CD8-positive, alpha-beta memory T cell (primary cell): ENCODE measurements at regions not wholly inside any gene's neighbourhood (a gene's known extent, or its start where the extent isn't known, plus 50 kb on each side); places are given as distances from the start of the nearest gene placed in this dataset.

Experiments
- CTCF ChIA-PET: fragments of 350-600 bp; sonication (Branson Sonifier 250); formaldehyde crosslinking; loops from one replicate; lab custom pipeline; 2021; ENCODE audit warnings: antibody characterized with exemption; lab: Charles Lee
- POLR2A ChIA-PET: fragments of 350-600 bp; sonication (Branson Sonifier 250); formaldehyde crosslinking; loops from one replicate; lab custom pipeline; 2021; ENCODE audit warnings: antibody characterized with exemption; lab: Charles Lee
- DNase-seq, 5 donors: peaks; one replicate each; pipeline versions ENCODE4 v3.0.0 to v3.0.0-alpha.2; 2020 to 2022; ENCODE audit warnings: mixed read lengths in 1 of 5
- H3K27ac ChIP-seq: one replicate; pipeline ENCODE4 v1.7.0; 2013; ENCODE audit warnings: low read depth, mild to moderate bottlenecking, low read length, moderate library complexity
- H3K27me3 ChIP-seq: 2 replicates; pipeline ENCODE4 v1.7.0; 2013; ENCODE audit warnings: low read length, mild to moderate bottlenecking; ENCODE audit not compliant: insufficient read depth, poor library complexity, severe bottlenecking
- H3K36me3 ChIP-seq: 2 replicates; pipeline ENCODE4 v1.7.0; 2013; ENCODE audit warnings: mild to moderate bottlenecking, low read length, moderate library complexity; ENCODE audit not compliant: insufficient read depth
- H3K4me1 ChIP-seq: 2 replicates; pipeline ENCODE4 v1.7.0; 2013; ENCODE audit warnings: mild to moderate bottlenecking, low read length, moderate library complexity; ENCODE audit not compliant: insufficient read depth
- H3K4me3 ChIP-seq: 2 replicates; pipeline ENCODE4 v1.7.0; 2013; ENCODE audit warnings: mild to moderate bottlenecking, low read length
- H3K9me3 ChIP-seq: 2 replicates; pipeline ENCODE4 v1.7.0; 2013; ENCODE audit warnings: mild to moderate bottlenecking, low read length
- H3K27ac Mint-ChIP-seq, 8 donors: one replicate each; pipeline ENCODE4 v1.8.0; 2020 to 2021; ENCODE audit warnings: mixed read lengths in 8 of 8, mild to moderate bottlenecking in 6 of 8, inconsistent platforms in 3 of 8, moderate library complexity in 3 of 8
- H3K27me3 Mint-ChIP-seq, 2 donors: one replicate each; pipeline ENCODE4 v1.8.0; 2020 to 2021; ENCODE audit warnings: mixed read lengths in 2 of 2, mild to moderate bottlenecking in 1 of 2, moderate library complexity in 1 of 2
- H3K36me3 Mint-ChIP-seq, 3 donors: one replicate each; pipeline ENCODE4 v1.8.0; 2020 to 2021; ENCODE audit warnings: mixed read lengths in 3 of 3, inconsistent platforms in 1 of 3, mild to moderate bottlenecking in 1 of 3
- H3K4me1 Mint-ChIP-seq, 3 donors: one replicate each; pipeline ENCODE4 v1.8.0; 2020 to 2021; ENCODE audit warnings: mixed read lengths in 3 of 3, inconsistent platforms in 1 of 3, mild to moderate bottlenecking in 1 of 3
- H3K4me3 Mint-ChIP-seq, 7 donors: one replicate each; pipeline ENCODE4 v1.8.0; 2020 to 2021; ENCODE audit warnings: mixed read lengths in 7 of 7, mild to moderate bottlenecking in 6 of 7, moderate library complexity in 4 of 7, inconsistent platforms in 2 of 7
- H3K9me3 Mint-ChIP-seq, 5 donors: one replicate each; pipeline ENCODE4 v1.8.0; 2020 to 2022; ENCODE audit warnings: mixed read lengths in 5 of 5, mild to moderate bottlenecking in 3 of 5, moderate library complexity in 2 of 5, inconsistent platforms in 1 of 5

GRCh38 chr6:105644073-105644489, 241.2 kb upstream of the PREP start:
- Mint-ChIP-seq H3K4me1 (peaks cover 68 to 82% (median 78%) of the 10 kb centered on the region in 3 donors), H3K27me3 (no peaks in the 10 kb centered on the region), H3K36me3 (no peaks in the 10 kb centered on the region), H3K9me3 (no peaks in the 10 kb centered on the region), H3K27ac (peak overlapping the region; percentile 63 to 97 (median 90)), H3K4me3 (peak overlapping the region; percentile 5 to 72 (median 60))
- Histone ChIP-seq H3K9me3 (no peaks in the 10 kb centered on the region), H3K4me1 (peaks cover 58% of the 10 kb centered on the region), H3K4me3 (no peak overlapping the region), H3K27ac (peak overlapping the region; percentile 10), H3K27me3 (no peaks in the 10 kb centered on the region), H3K36me3 (no peaks in the 10 kb centered on the region)
- ChIA-PET POLR2A (interaction anchor here (0.7 kb wide), 1 partner anchor 250 kb away, joined by 3 read pairs; no protein-coding TSS in a partner anchor), CTCF (no interaction called here)
- peak in 1 of 5 donors; percentile 26 for DNase-seq

GRCh38 chr6:105642708-105643107, 239.8 kb upstream of the PREP start:
- no peak for DNase-seq
- Histone ChIP-seq H3K36me3 (no peaks in the 10 kb centered on the region), H3K4me3 (no peak overlapping the region), H3K9me3 (no peaks in the 10 kb centered on the region), H3K4me1 (peaks cover 44% of the 10 kb centered on the region), H3K27me3 (no peaks in the 10 kb centered on the region), H3K27ac (no peak overlapping the region)
- peaks cover 55 to 68% (median 64%) of the 10 kb centered on the region in 3 donors for H3K4me1 Mint-ChIP-seq
- H3K36me3 Mint-ChIP-seq = no peaks in the 10 kb centered on the region
- no peaks in the 10 kb centered on the region for H3K27me3 Mint-ChIP-seq
- POLR2A ChIA-PET = no interaction called here
- no peaks in the 10 kb centered on the region for H3K9me3 Mint-ChIP-seq
- H3K4me3 Mint-ChIP-seq = no peak overlapping the region
- peak overlapping the region in 2 of 8 donors; percentile 4 to 70 for H3K27ac Mint-ChIP-seq
- CTCF ChIA-PET = no interaction called here

- H3K27ac Mint-ChIP-seq = peak overlapping the region in 3 of 8 donors; percentile 31 to 44 (median 39)
- Histone ChIP-seq H3K27me3 (no peaks in the 10 kb centered on the region), H3K27ac (no peak overlapping the region), H3K4me1 (peaks cover 35% of the 10 kb centered on the region), H3K36me3 (no peaks in the 10 kb centered on the region), H3K9me3 (no peaks in the 10 kb centered on the region), H3K4me3 (no peak overlapping the region)
- no peak for DNase-seq
- no peaks in the 10 kb centered on the region for H3K9me3 Mint-ChIP-seq
- no peaks in the 10 kb centered on the region for H3K27me3 Mint-ChIP-seq
- peaks cover 46 to 59% (median 54%) of the 10 kb centered on the region in 3 donors for H3K4me1 Mint-ChIP-seq
- no peak overlapping the region for H3K4me3 Mint-ChIP-seq
- H3K36me3 Mint-ChIP-seq = no peaks in the 10 kb centered on the region
- POLR2A ChIA-PET = no interaction called here
- CTCF ChIA-PET = no interaction called here
Observed at GRCh38 chr6:105641504-105641903, 238.6 kb upstream of the PREP start.

GRCh38 chr6:105639124-105639523, 236.2 kb upstream of the PREP start:
- H3K27ac ChIP-seq = no peak overlapping the region
- POLR2A ChIA-PET = no interaction called here
- no peaks in the 10 kb centered on the region for H3K36me3 ChIP-seq
- Mint-ChIP-seq H3K4me1 (peaks cover 35 to 50% (median 46%) of the 10 kb centered on the region in 3 donors), H3K4me3 (no peak overlapping the region), H3K36me3 (no peaks in the 10 kb centered on the region), H3K27me3 (no peaks in the 10 kb centered on the region), H3K27ac (no peak overlapping the region), H3K9me3 (no peaks in the 10 kb centered on the region)
- H3K27me3 ChIP-seq = no peaks in the 10 kb centered on the region
- H3K4me3 ChIP-seq = no peak overlapping the region
- no peaks in the 10 kb centered on the region for H3K9me3 ChIP-seq
- H3K4me1 ChIP-seq = peaks cover 19% of the 10 kb centered on the region
- CTCF ChIA-PET = no interaction called here
- DNase-seq = no peak

GRCh38 chr6:105633814-105634213, 230.9 kb upstream of the PREP start:
- H3K36me3 ChIP-seq = no peaks in the 10 kb centered on the region
- ChIA-PET POLR2A (no interaction called here), CTCF (no interaction called here)
- H3K27me3 ChIP-seq = no peaks in the 10 kb centered on the region
- no peak overlapping the region for H3K4me3 ChIP-seq
- H3K4me1 ChIP-seq = peaks cover 6% of the 10 kb centered on the region
- Mint-ChIP-seq H3K27ac (peak overlapping the region in 1 of 8 donors; percentile 46), H3K36me3 (peaks cover 0 to 19% (median 1%) of the 10 kb centered on the region in 3 donors), H3K9me3 (peaks cover 0 to 5% (median 0%) of the 10 kb centered on the region in 5 donors), H3K4me1 (peaks cover 14 to 22% (median 17%) of the 10 kb centered on the region in 3 donors), H3K4me3 (no peak overlapping the region), H3K27me3 (peaks cover 0 to 3% of the 10 kb centered on the region in 2 donors)
- no peak overlapping the region for H3K27ac ChIP-seq
- DNase-seq = no peak
- H3K9me3 ChIP-seq = no peaks in the 10 kb centered on the region

- ChIA-PET POLR2A (no interaction called here), CTCF (no interaction called here)
- H3K27me3 ChIP-seq = no peaks in the 10 kb centered on the region
- peaks cover 3% of the 10 kb centered on the region in 2 donors for H3K27me3 Mint-ChIP-seq
- H3K36me3 ChIP-seq = no peaks in the 10 kb centered on the region
- no peak overlapping the region for H3K27ac ChIP-seq
- peak overlapping the region in 3 of 7 donors; percentile 20 to 56 (median 47) for H3K4me3 Mint-ChIP-seq
- H3K9me3 Mint-ChIP-seq = peaks cover 0 to 4% (median 0%) of the 10 kb centered on the region in 5 donors
- H3K4me1 Mint-ChIP-seq = peaks cover 0 to 14% (median 11%) of the 10 kb centered on the region in 3 donors
- no peaks in the 10 kb centered on the region for H3K9me3 ChIP-seq
- H3K27ac Mint-ChIP-seq = peak overlapping the region in 6 of 8 donors; percentile 4 to 86 (median 62)
- no peak for DNase-seq
- no peaks in the 10 kb centered on the region for H3K4me1 ChIP-seq
- H3K36me3 Mint-ChIP-seq = peaks cover 0 to 22% (median 1%) of the 10 kb centered on the region in 3 donors
- H3K4me3 ChIP-seq = no peak overlapping the region
Observed at GRCh38 chr6:105628156-105628860, 225.4 kb upstream of the PREP start.

- Mint-ChIP-seq H3K9me3 (peaks cover 0 to 2% (median 0%) of the 10 kb centered on the region in 5 donors), H3K36me3 (peaks cover 0 to 22% (median 1%) of the 10 kb centered on the region in 3 donors), H3K27ac (no peak overlapping the region), H3K27me3 (peaks cover 3% of the 10 kb centered on the region in 2 donors), H3K4me3 (no peak overlapping the region), H3K4me1 (peaks cover 0 to 14% (median 11%) of the 10 kb centered on the region in 3 donors)
- H3K4me3 ChIP-seq = no peak overlapping the region
- no peaks in the 10 kb centered on the region for H3K9me3 ChIP-seq
- no peak for DNase-seq
- H3K27ac ChIP-seq = no peak overlapping the region
- no peaks in the 10 kb centered on the region for H3K27me3 ChIP-seq
- no peaks in the 10 kb centered on the region for H3K4me1 ChIP-seq
- ChIA-PET CTCF (no interaction called here), POLR2A (no interaction called here)
- H3K36me3 ChIP-seq = no peaks in the 10 kb centered on the region
Observed at GRCh38 chr6:105626295-105627158, 223.6 kb upstream of the PREP start.

- Mint-ChIP-seq H3K4me3 (no peak overlapping the region), H3K27me3 (peaks cover 0 to 3% of the 10 kb centered on the region in 2 donors), H3K9me3 (no peaks in the 10 kb centered on the region), H3K36me3 (peaks cover 0 to 11% (median 0%) of the 10 kb centered on the region in 3 donors), H3K27ac (no peak overlapping the region), H3K4me1 (peaks cover 6 to 14% (median 11%) of the 10 kb centered on the region in 3 donors)
- Histone ChIP-seq H3K4me3 (no peak overlapping the region), H3K9me3 (no peaks in the 10 kb centered on the region), H3K36me3 (no peaks in the 10 kb centered on the region), H3K27ac (no peak overlapping the region), H3K27me3 (no peaks in the 10 kb centered on the region), H3K4me1 (no peaks in the 10 kb centered on the region)
- CTCF ChIA-PET = no interaction called here
- POLR2A ChIA-PET = no interaction called here
- DNase-seq = no peak
Observed at GRCh38 chr6:105624021-105624420, 221.1 kb upstream of the PREP start.
